Neural crest cell (in vitro differentiated cells): ENCODE measurements at regions not wholly inside any gene's neighbourhood (a gene's known extent, or its start where the extent isn't known, plus 50 kb on each side); places are given as distances from the start of the nearest gene placed in this dataset.

Source experiments
- DNase-seq: peaks from one replicate; pipeline ENCODE4 v3.0.0; 2021; ENCODE audit warnings: low read depth, mixed read lengths, low spot score
- H3K27ac Mint-ChIP-seq: one replicate; pipeline ENCODE4 v1.8.0; 2021; ENCODE audit warnings: mild to moderate bottlenecking, mixed read lengths; ENCODE audit not compliant: unreplicated experiment
- H3K27me3 Mint-ChIP-seq: 2 replicates; pipeline ENCODE4 v1.8.0; 2021; ENCODE audit warnings: low read depth, mild to moderate bottlenecking, mixed read lengths
- H3K36me3 Mint-ChIP-seq: 2 replicates; pipeline ENCODE4 v1.8.0; 2021; ENCODE audit warnings: low read depth, mild to moderate bottlenecking, mixed read lengths
- H3K4me1 Mint-ChIP-seq: 2 replicates; pipeline ENCODE4 v1.8.0; 2021; ENCODE audit warnings: mixed read lengths
- H3K4me3 Mint-ChIP-seq: one replicate; pipeline ENCODE4 v1.8.0; 2021; ENCODE audit warnings: mild to moderate bottlenecking, mixed read lengths
- H3K9me3 Mint-ChIP-seq: 2 replicates; pipeline ENCODE4 v1.8.0; 2021; ENCODE audit warnings: mixed read lengths
- TF ChIP-seq, protein P1 (sequence below): fragments of 200-600 bp; sonication (generic); conservative IDR thresholded peaks from 2 replicates; pipeline ENCODE4 v1.5.0; 2021; ENCODE audit warnings: antibody characterized with exemption, mild to moderate bottlenecking

- Mint-ChIP-seq H3K27me3 (no peaks in the 10 kb centered on the region), H3K36me3 (no peaks in the 10 kb centered on the region), H3K9me3 (no peaks in the 10 kb centered on the region), H3K27ac (no peak overlapping the region), H3K4me3 (no peak overlapping the region), H3K4me1 (no peaks in the 10 kb centered on the region)
- no peak for DNase-seq
- TF ChIP-seq, protein P1, sequence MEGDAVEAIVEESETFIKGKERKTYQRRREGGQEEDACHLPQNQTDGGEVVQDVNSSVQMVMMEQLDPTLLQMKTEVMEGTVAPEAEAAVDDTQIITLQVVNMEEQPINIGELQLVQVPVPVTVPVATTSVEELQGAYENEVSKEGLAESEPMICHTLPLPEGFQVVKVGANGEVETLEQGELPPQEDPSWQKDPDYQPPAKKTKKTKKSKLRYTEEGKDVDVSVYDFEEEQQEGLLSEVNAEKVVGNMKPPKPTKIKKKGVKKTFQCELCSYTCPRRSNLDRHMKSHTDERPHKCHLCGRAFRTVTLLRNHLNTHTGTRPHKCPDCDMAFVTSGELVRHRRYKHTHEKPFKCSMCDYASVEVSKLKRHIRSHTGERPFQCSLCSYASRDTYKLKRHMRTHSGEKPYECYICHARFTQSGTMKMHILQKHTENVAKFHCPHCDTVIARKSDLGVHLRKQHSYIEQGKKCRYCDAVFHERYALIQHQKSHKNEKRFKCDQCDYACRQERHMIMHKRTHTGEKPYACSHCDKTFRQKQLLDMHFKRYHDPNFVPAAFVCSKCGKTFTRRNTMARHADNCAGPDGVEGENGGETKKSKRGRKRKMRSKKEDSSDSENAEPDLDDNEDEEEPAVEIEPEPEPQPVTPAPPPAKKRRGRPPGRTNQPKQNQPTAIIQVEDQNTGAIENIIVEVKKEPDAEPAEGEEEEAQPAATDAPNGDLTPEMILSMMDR = no peak
Measured at GRCh38 chr5:20300110-20300509, 312.1 kb upstream of the CDH18 start.

DNA sequence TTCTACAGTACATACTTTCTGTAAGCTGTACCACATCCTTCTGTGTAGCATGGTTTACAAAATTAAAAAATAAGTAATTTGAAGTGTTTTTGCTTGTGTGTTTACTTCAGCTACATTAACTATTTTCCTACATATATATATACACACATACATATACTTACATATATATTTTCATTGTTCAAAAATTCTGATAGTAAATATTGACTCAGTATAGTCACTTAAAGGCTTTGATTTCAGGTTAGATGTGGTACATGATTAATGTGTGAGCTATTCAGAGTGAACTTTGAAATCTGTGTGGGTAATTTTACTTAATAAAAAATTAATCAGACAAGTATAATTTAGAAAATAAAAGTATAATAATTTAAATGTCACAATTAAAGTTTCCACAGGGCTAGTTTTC is 306.7 kb upstream of the CDH18 start:
- Mint-ChIP-seq H3K36me3 (no peaks in the 10 kb centered on the region), H3K4me3 (no peak overlapping the region)
- DNase-seq = no peak

GRCh38 chr5:20291766-20292165 is 303.8 kb upstream of the CDH18 start:
- Mint-ChIP-seq H3K27me3 (no peaks in the 10 kb centered on the region), H3K9me3 (no peaks in the 10 kb centered on the region), H3K36me3 (no peaks in the 10 kb centered on the region), H3K4me3 (no peak overlapping the region), H3K27ac (no peak overlapping the region), H3K4me1 (no peaks in the 10 kb centered on the region)
- DNase-seq = no peak
- TF ChIP-seq, protein P1 = no peak

More for the DNA sequence above, 306.7 kb upstream of the CDH18 start:
- TF ChIP-seq, protein P1 = no peak
- Mint-ChIP-seq H3K27ac (no peak overlapping the region), H3K4me1 (no peaks in the 10 kb centered on the region), H3K9me3 (no peaks in the 10 kb centered on the region), H3K27me3 (no peaks in the 10 kb centered on the region)

DNA sequence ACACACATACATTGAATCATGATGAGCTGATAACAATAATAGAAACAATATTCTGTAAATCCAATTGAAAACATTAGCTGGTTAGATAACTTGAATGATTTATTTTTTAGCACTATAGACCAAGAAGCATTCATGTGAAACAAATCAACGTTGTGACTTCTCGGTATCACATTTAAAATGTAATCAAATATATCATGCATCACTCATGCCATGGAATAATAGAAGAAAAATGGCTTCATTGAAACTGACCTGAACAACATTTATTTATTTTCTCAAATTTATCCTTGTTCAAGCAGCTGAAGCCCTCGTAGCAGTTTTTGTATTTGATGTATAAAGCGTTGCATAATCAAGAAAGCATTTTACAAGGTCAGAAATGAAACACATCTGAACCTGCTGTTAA is 299.6 kb upstream of the CDH18 start:
- TF ChIP-seq, protein P1 = no peak
- Mint-ChIP-seq H3K27me3 (no peaks in the 10 kb centered on the region), H3K4me1 (no peaks in the 10 kb centered on the region), H3K27ac (no peak overlapping the region), H3K36me3 (no peaks in the 10 kb centered on the region), H3K4me3 (no peak overlapping the region), H3K9me3 (peaks cover 3% of the 10 kb centered on the region)
- no peak for DNase-seq

DNA sequence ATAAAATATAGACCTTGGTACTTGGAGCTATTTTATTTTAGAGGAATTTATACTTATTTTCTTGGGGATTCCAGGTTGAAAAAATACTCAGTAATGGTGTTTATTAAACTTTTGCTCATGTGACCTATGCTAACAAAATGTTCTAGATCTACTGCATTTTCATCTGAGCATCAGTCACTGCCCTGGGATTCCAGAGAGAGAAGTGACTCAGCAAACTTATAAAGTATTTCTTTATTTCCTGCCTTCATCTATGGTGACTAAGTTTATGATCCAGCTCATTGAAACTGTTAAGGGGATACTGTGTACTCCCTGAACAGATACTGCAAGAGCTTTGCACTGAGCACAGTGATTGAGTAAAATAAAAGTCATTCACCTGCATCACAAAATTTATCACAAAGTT is 298.5 kb upstream of the CDH18 start:
- H3K27ac Mint-ChIP-seq = no peak overlapping the region

More for the DNA sequence above, 298.5 kb upstream of the CDH18 start:
- Mint-ChIP-seq H3K27me3 (no peaks in the 10 kb centered on the region), H3K4me1 (no peaks in the 10 kb centered on the region), H3K36me3 (no peaks in the 10 kb centered on the region), H3K9me3 (peaks cover 3% of the 10 kb centered on the region), H3K4me3 (no peak overlapping the region)
- DNase-seq = no peak
- TF ChIP-seq, protein P1 = no peak
